HL-60 (cell line): ENCODE measurements at regions not wholly inside any gene's neighbourhood (a gene's known extent, or its start where the extent isn't known, plus 50 kb on each side); places are given as distances from the start of the nearest gene placed in this dataset.

Source experiments
- DNase-seq, 2 experiments: peaks; one replicate each; pipeline ENCODE4 v3.0.0-alpha.2; 2010 to 2020; ENCODE audit warnings: low read depth in 1 of 2, low spot score in 1 of 2
- H3K27ac ChIP-seq: fragments of 250-450 bp; sonication (Bioruptor Pico); replicated peaks from 2 replicates; pipeline ENCODE4 v1.5.1; 2020; ENCODE audit warnings: mild to moderate bottlenecking, moderate library complexity
- H3K27me3 ChIP-seq: fragments of 250-450 bp; sonication (Bioruptor Pico); 2 replicates; pipeline ENCODE4 v1.5.1; 2021; ENCODE audit warnings: mild to moderate bottlenecking, moderate library complexity; ENCODE audit not compliant: insufficient read depth, poor library complexity, severe bottlenecking
- H3K4me3 ChIP-seq: replicated peaks from 2 replicates; pipeline ENCODE4 v1.5.1; 2011; ENCODE audit warnings: mild to moderate bottlenecking, control low read depth, low read length; ENCODE audit not compliant: insufficient read depth
- CTCF ChIP-seq: IDR thresholded peaks from one replicate; pipeline ENCODE4 v1.5.1; 2011; ENCODE audit warnings: low read length, control low read depth, inconsistent platforms; ENCODE audit not compliant: insufficient read depth
- GABPA ChIP-seq: IDR thresholded peaks from 2 replicates; pipeline ENCODE4 v1.6.1; 2012; ENCODE audit warnings: low read depth
- POLR2AphosphoS5 ChIP-seq: IDR thresholded peaks from 2 replicates; pipeline ENCODE4 v1.6.1; 2012; ENCODE audit warnings: low read depth
- REST ChIP-seq: IDR thresholded peaks from 2 replicates; pipeline ENCODE4 v1.6.1; 2012; ENCODE audit warnings: low read depth; ENCODE audit not compliant: insufficient replicate concordance
- SPI1 ChIP-seq: IDR thresholded peaks from 2 replicates; pipeline ENCODE4 v1.6.1; 2012; ENCODE audit warnings: low read depth, mild to moderate bottlenecking, borderline replicate concordance

- H3K27ac ChIP-seq = no peak overlapping the region
- H3K4me3 ChIP-seq = no peak overlapping the region
- no peak for TF ChIP-seq SPI1
- TF ChIP-seq CTCF = no peak
- TF ChIP-seq REST = no peak
- no peak for TF ChIP-seq GABPA
- no peak for TF ChIP-seq POLR2AphosphoS5
- H3K27me3 ChIP-seq = no peaks in the 10 kb centered on the region
- no peak for DNase-seq
Measured at GRCh38 chr21:32185103-32185502, 93.7 kb downstream of the MIS18A start.

GRCh38 chr21:32184485-32184884, 94.4 kb downstream of the MIS18A start:
- no peak overlapping the region for H3K4me3 ChIP-seq
- no peaks in the 10 kb centered on the region for H3K27me3 ChIP-seq
- H3K27ac ChIP-seq = no peak overlapping the region
- no peak for TF ChIP-seq SPI1
- TF ChIP-seq POLR2AphosphoS5 = no peak
- no peak for TF ChIP-seq REST
- TF ChIP-seq CTCF = no peak
- DNase-seq = no peak

- TF ChIP-seq SPI1 (no peak), REST (no peak), GABPA (no peak), POLR2AphosphoS5 (no peak), CTCF (no peak)
- Histone ChIP-seq H3K27ac (no peak overlapping the region), H3K4me3 (no peak overlapping the region), H3K27me3 (no peaks in the 10 kb centered on the region)
- no peak for DNase-seq
Measured at GRCh38 chr21:32184065-32184464, 94.8 kb downstream of the MIS18A start.
